Activated effector memory CD4-positive, alpha-beta T cell treated with Interleukin-2 at 50 U/mL for 16 hours (primary cell): ENCODE measurements at regions not wholly inside any gene's neighbourhood (a gene's known extent, or its start where the extent isn't known, plus 50 kb on each side); places are given as distances from the start of the nearest gene placed in this dataset.
"Not testable (repeated sequence)": the region's sequence is repeated elsewhere in the genome, so short reads cannot be mapped to it uniquely, and the experiment has no call there.

Experiments
- DNase-seq: peaks from one replicate; pipeline ENCODE4 v3.0.0-alpha.2; 2020

DNA sequence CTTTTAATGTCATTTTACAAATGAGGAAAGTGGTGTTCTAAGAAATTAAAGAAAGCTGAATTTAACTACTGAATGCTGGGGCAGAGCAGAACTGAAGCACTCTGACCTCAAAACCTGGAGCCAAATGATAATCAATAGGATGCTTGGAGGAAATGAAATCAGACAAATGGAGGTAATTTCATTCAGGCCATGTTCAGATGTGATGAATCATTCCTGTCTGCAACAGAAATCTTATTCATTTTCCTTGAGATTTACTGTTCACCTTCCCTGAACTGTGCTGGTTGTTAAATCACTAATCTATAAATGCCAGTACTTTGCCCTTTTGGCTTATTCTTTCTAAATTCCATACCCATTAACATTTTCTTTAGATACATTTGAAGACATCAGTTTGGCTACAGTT is 85.6 kb upstream of the SNX7 start:
- DNase-seq, result no peak

DNA sequence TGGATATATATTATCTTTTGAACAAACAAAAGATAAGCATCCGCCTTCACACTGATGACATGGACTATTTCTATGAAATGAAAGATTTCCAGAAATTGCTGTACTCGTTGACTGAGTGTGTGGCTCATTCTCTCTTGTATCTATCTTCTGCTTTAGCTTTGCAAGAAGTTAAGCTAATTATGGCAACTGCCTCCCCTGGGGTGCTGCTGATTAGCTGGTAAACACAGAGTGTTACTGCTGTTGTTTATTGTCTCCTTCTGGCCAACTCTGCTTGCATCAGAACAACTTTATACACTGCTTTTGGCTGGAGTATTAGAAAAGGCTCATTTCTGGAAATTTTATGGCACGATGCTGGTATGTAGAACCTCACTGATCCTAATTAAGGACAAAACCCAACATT is 95.6 kb upstream of the SNX7 start:
- DNase-seq, result no peak

GRCh38 chr1:98559291-98559690 is 102.2 kb upstream of the SNX7 start:
- DNase-seq, result no peak

GRCh38 chr1:98557895-98558294 is 103.6 kb upstream of the SNX7 start:
- no peak for DNase-seq

- no peak for DNase-seq
Measured at GRCh38 chr1:98556521-98557158, 104.9 kb upstream of the SNX7 start.

DNA sequence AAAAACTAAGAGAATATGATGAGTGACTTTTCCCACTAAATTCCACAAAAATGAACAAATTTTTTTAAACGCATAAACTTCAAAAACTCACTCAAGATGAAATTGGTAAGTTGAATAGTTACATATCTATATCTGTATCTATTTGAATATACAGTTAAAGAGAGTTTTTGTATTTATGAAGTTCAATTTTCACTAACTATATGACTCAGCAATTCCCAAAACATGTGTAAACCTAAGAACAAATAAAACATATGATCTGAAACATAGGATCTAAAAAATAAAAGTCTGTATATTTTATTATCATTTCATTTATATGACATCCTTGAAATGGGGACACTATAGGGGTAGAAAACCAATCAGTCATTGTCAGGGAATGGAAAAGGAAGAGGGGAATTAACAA is 105.7 kb upstream of the SNX7 start:
- no peak for DNase-seq

- not testable (repeated sequence) for DNase-seq
Measured at GRCh38 chr1:98552576-98553074, 108.9 kb upstream of the SNX7 start.

- no peak for DNase-seq
Measured at GRCh38 chr1:98550076-98550475, 111.4 kb upstream of the SNX7 start.

GRCh38 chr1:98546319-98546718 is 115.2 kb upstream of the SNX7 start:
- DNase-seq, result no peak

DNA sequence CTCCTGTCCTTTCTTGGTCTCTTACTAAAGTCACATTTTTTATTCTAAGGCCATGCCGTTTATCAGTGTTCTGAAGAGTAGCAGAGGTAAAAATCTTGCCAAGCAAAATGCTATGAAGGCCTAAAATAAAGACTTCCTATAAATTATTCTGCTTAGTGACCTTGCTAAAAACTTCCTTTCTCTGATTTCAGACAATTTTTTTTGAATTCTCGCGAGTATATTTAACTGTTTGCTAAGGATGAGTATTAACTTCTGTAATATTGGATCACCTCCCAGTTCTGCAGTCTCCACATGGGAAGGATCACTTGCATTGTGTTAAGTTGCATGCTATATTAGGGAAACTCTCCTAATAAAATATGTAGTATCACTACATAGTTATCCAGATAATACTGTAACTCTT is 123.4 kb upstream of the SNX7 start:
- DNase-seq, result no peak

DNA sequence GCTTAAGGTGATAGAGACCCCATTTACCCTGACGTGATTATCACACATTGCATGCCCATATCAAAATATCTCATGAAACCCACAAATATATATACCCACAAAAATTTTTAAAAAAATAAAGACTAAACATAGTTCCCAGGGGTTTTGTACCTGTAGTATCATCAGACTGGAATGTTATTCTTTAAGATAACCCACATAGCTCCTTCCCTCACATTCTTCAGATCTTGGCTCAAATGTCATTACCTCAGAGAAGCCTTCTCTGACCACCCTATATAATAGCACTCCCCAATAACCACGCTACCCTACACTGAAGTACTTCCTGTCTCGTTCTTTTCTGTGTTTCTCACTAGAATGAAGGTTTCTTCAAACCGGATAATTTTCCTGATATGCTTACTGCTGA is 138.3 kb upstream of the SNX7 start:
- no peak for DNase-seq

- DNase-seq, result no peak
Measured at GRCh38 chr1:98516306-98516705, 145.2 kb upstream of the SNX7 start.

DNA sequence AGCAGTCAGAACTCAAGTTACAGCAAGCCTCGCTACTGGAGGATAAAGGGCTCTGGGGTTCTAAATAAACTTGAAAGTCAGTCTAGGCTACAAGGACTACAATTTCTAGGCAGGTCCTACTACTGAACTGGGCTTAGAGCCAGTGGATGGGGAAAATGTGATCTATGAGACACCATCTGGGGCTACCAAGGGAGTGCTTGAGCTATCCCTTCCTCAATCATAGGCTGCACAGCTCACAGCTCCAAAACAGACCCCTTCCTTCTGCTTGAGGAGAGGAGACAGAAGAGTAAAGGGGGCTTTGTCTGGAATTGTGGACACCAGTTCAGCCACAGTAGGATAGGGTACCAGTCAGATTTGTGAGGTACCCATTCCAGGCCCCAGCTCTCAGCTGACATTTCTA is 145.8 kb upstream of the SNX7 start:
- DNase-seq, result no peak

GRCh38 chr1:98512216-98512615 is 149.3 kb upstream of the SNX7 start:
- not testable (repeated sequence) for DNase-seq

- DNase-seq, result no peak
Measured at GRCh38 chr1:98503771-98504170, 157.8 kb upstream of the SNX7 start.

GRCh38 chr1:98502937-98503336 is 158.6 kb upstream of the SNX7 start:
- DNase-seq, result no peak

DNA sequence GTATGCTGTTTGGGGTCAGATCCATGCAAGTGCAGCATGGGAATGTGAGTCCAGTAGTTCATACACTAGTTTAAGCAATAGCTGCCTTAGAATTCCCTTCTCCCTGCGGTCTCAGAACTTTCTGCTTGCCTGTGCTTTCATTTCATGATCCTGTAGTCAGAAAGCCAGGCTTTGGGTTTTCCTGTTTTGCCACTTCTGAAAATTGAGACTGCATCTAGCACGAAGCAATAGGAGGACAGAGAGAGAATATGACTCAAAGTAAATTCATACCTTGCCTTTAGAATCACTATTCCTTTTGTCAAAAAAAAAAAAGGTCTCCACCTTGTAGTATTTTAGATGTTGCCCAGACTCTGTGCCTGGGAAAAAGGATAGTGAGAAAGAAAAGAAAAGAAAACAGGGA is 161.2 kb upstream of the SNX7 start:
- no peak for DNase-seq

DNA sequence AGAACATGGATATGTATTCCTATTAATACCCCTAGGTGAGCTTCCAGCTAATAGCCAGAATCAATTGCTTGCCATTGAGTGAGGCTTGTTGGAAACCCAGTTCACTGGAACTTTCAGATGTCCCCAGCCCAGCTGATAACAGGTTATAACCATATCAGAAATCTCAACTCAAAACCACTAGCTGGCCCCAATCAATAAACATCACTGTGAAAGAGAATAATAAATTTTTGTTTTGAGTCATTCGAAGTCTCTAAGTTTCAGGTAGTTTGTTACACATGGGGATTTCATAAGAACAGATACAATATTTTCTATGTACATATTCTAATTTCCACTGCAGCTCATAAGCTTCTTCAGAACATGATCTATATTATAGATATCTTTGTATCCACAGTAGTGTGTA is 162.9 kb upstream of the SNX7 start:
- DNase-seq, result no peak

GRCh38 chr1:98497497-98497896 is 164.0 kb upstream of the SNX7 start:
- DNase-seq, result no peak

GRCh38 chr1:98496256-98496995 is 165.1 kb upstream of the SNX7 start:
- no peak for DNase-seq

DNA sequence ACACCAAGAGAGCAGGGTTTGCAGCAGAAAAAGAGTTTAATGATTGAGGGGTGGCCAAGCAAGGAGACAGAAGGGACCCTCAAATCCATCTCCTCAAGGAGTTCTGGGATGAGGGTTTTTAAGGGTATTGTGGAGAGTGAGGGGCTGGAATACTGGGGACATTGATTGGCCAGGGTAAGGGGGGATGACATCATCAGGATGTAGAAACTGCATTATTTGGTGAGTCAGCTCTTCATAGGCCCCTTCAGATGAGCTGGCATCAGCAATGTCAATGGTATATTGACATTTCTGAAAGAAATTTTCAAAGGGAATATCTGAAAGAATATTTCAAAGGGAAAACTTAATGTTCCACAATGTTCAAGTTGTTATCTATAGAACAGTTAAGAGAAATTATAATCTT is 168.1 kb upstream of the SNX7 start:
- DNase-seq, result no peak

GRCh38 chr1:98490099-98490498 is 171.4 kb upstream of the SNX7 start:
- no peak for DNase-seq

DNA sequence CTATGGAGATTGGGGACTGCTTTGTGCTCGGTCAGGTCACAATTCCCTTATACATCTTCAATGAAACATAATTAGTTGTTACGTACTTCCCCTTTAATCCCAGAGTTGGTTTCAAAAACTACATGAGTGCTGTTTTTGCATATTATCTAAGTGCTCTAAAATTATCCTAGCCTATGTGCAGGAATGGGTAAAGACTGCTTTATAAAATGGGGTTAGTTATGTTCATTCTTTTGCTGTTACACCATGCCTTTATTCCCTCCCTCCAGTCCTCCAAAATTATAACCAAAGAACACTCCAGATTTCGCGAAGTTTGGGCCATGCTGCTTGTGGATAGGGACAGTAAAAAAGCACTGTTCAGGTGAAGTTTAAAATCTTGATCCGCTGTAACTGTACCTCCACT is 173.9 kb upstream of the SNX7 start:
- no peak for DNase-seq

DNA sequence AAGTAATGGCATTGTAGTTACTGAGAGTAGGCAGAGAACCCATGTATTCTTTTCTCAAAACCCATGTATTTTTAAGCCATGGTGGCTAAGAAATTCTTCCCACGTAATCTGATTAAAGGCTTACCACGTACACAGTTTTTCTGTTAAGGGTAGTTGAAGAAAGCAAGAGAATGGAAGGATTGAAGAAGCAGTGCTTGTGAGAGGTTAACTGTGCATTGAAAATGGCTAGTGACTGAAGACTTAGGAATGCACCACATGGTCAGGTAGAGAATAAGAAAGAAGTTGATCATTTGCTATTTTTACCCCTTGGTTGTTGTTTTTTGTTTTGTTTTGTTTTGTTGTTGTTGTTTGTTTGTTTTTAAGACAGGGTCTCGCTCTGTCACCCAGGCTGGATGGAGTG is 178.9 kb upstream of the SNX7 start:
- no peak for DNase-seq

- no peak for DNase-seq
Measured at GRCh38 chr1:98480271-98480670, 181.2 kb upstream of the SNX7 start.
